Neuronal stem cell (in vitro differentiated cells): ENCODE measurements at regions not wholly inside any gene's neighbourhood (a gene's known extent, or its start where the extent isn't known, plus 50 kb on each side); places are given as distances from the start of the nearest gene placed in this dataset.
A peak's percentile ranks its signal among the peaks of the same experiment; 100 is the strongest.

Experiments
- DNase-seq: peaks from one replicate; pipeline ENCODE4 v3.0.0-alpha.2; 2013; ENCODE audit warnings: low spot score
- H2AFZ ChIP-seq: one replicate; pipeline ENCODE4 v1.6.1; 2013; ENCODE audit warnings: mild to moderate bottlenecking, low read length, inconsistent platforms
- H2AK5ac ChIP-seq: 2 replicates; pipeline ENCODE4 v1.6.1; 2013; ENCODE audit warnings: low read depth, mild to moderate bottlenecking, inconsistent platforms, low read length, moderate library complexity, mixed read lengths
- H2BK120ac ChIP-seq: 2 replicates; pipeline ENCODE4 v1.6.1; 2013; ENCODE audit warnings: low read depth, mild to moderate bottlenecking, inconsistent platforms, low read length, moderate library complexity, mixed read lengths
- H2BK12ac ChIP-seq: one replicate; pipeline ENCODE4 v1.6.1; 2013; ENCODE audit warnings: low read length, inconsistent platforms
- H2BK15ac ChIP-seq: 2 replicates; pipeline ENCODE4 v1.6.1; 2013; ENCODE audit warnings: mild to moderate bottlenecking, low read length, inconsistent platforms, mixed read lengths
- H2BK5ac ChIP-seq: one replicate; pipeline ENCODE4 v1.6.1; 2013; ENCODE audit warnings: inconsistent platforms, mild to moderate bottlenecking, low read length, moderate library complexity
- H3K14ac ChIP-seq: one replicate; pipeline ENCODE4 v1.6.1; 2013; ENCODE audit warnings: low read length, inconsistent platforms
- H3K18ac ChIP-seq: 2 replicates; pipeline ENCODE4 v1.6.1; 2013; ENCODE audit warnings: low read length, inconsistent platforms
- H3K23ac ChIP-seq: 2 replicates; pipeline ENCODE4 v1.6.1; 2013; ENCODE audit warnings: low read depth, mild to moderate bottlenecking, mixed read lengths, low read length, inconsistent platforms; ENCODE audit not compliant: poor library complexity
- H3K27ac ChIP-seq: replicated peaks from 3 replicates; pipeline ENCODE4 v1.5.1; 2013; ENCODE audit warnings: low read length, inconsistent platforms
- H3K27me3 ChIP-seq, 3 experiments: 2 replicates each; pipeline ENCODE4 v1.6.1; 2013; ENCODE audit warnings: low read length in 3 of 3, mild to moderate bottlenecking in 2 of 3, inconsistent platforms in 1 of 3, low read depth in 1 of 3, mixed read lengths in 1 of 3, moderate library complexity in 1 of 3; ENCODE audit not compliant: control insufficient read depth in 3 of 3, insufficient read depth in 3 of 3
- H3K36me3 ChIP-seq, 2 donors: replicated peaks in 1 of 2; 2 replicates each; pipeline ENCODE4 v1.6.1; 2013; ENCODE audit warnings: low read length in 2 of 2; ENCODE audit not compliant: control insufficient read depth in 2 of 2, insufficient read depth in 2 of 2
- H3K4ac ChIP-seq: 2 replicates; pipeline ENCODE4 v1.6.1; 2013; ENCODE audit warnings: inconsistent platforms, mild to moderate bottlenecking, low read length, moderate library complexity
- H3K4me1 ChIP-seq, 2 donors: 1 replicate in 1 of 2; 2 replicates in 1 of 2; pipeline ENCODE4 v1.6.1; 2013; ENCODE audit warnings: low read length in 2 of 2, low read depth in 1 of 2; ENCODE audit not compliant: control insufficient read depth in 2 of 2, insufficient read depth in 1 of 2
- H3K4me2 ChIP-seq: one replicate; pipeline ENCODE4 v1.6.1; 2013; ENCODE audit warnings: mild to moderate bottlenecking, low read length, inconsistent platforms; ENCODE audit not compliant: insufficient read depth, poor library complexity, severe bottlenecking
- H3K4me3 ChIP-seq, 2 donors: 2 replicates each; pipeline ENCODE4 v1.5.1; 2013; ENCODE audit warnings: low read length in 2 of 2, mild to moderate bottlenecking in 2 of 2, inconsistent platforms in 1 of 2, moderate library complexity in 1 of 2
- H3K79me1 ChIP-seq: one replicate; pipeline ENCODE4 v1.6.1; 2013; ENCODE audit warnings: low read depth, mild to moderate bottlenecking, inconsistent platforms, low read length, moderate library complexity
- H3K9ac ChIP-seq: one replicate; pipeline ENCODE4 v1.6.1; 2013; ENCODE audit warnings: mild to moderate bottlenecking, low read depth, low read length, inconsistent platforms; ENCODE audit not compliant: poor library complexity
- H3K9me3 ChIP-seq, 2 donors: replicated peaks in 1 of 2; 2 replicates each; pipeline versions ENCODE3 to v1.6.1; 2013; ENCODE audit warnings: low read length in 2 of 2, mild to moderate bottlenecking in 2 of 2, inconsistent platforms in 1 of 2, low read depth in 1 of 2, mixed read lengths in 1 of 2, moderate library complexity in 1 of 2; ENCODE audit not compliant: control insufficient read depth in 2 of 2, insufficient read depth in 1 of 2
- H4K8ac ChIP-seq: one replicate; pipeline ENCODE4 v1.6.1; 2013; ENCODE audit warnings: low read depth, mild to moderate bottlenecking, inconsistent platforms, low read length, moderate library complexity
- H4K91ac ChIP-seq: one replicate; pipeline ENCODE4 v1.6.1; 2013; ENCODE audit warnings: low read length, low read depth, mild to moderate bottlenecking, inconsistent platforms; ENCODE audit not compliant: poor library complexity
- WGBS, 2 donors: extraction: QIAGEN DNeasy Blood & Tissue Kit; methylation state at CpG; one replicate each; pipeline ENCODE4 v1.1.7; 2013; ENCODE audit warnings: missing lambda C conversion rate in 2 of 2, mixed read lengths in 1 of 2; ENCODE audit not compliant: insufficient read length in 2 of 2, insufficient replicate concordance in 1 of 2; ENCODE audit errors: extremely low coverage in 2 of 2; 5-methylcytosine and 5-hydroxymethylcytosine counted together

GRCh38 chr4:24321616-24322015 is 262.7 kb downstream of the DHX15 start:
- no peak overlapping the region for H3K23ac ChIP-seq
- H3K4me1 ChIP-seq, result peaks cover 20 to 24% of the 10 kb centered on the region in 2 donors
- no peak overlapping the region for H2BK5ac ChIP-seq
- no peaks in the 10 kb centered on the region for H3K9me3 ChIP-seq
- no peak overlapping the region for H3K14ac ChIP-seq
- no peak overlapping the region for H3K4ac ChIP-seq
- H3K27me3 ChIP-seq, result no peaks in the 10 kb centered on the region
- peak overlapping the region; percentile 70 for H3K27ac ChIP-seq
- peak overlapping the region in 1 of 2 donors; percentile 30 for H3K4me3 ChIP-seq
- no peak overlapping the region for H2AK5ac ChIP-seq
- H3K36me3 ChIP-seq, result no peaks in the 10 kb centered on the region
- no CpG with 5 or more reads among the region's 6 CpGs for WGBS, 2 donors
- no peak overlapping the region for H3K9ac ChIP-seq
- no peaks in the 10 kb centered on the region for H3K79me1 ChIP-seq
- H2BK15ac ChIP-seq, result no peak overlapping the region
- H3K18ac ChIP-seq, result no peak overlapping the region
- H2AFZ ChIP-seq, result peak overlapping the region; percentile 43
- no peak overlapping the region for H2BK12ac ChIP-seq
- peak overlapping the region; percentile 46 for H3K4me2 ChIP-seq
- no peak overlapping the region for H4K8ac ChIP-seq
- no peak overlapping the region for H2BK120ac ChIP-seq
- no peak overlapping the region for H4K91ac ChIP-seq
- DNase-seq, result peak; percentile 78

- H2BK12ac ChIP-seq, result no peak overlapping the region
- no peak overlapping the region for H2BK120ac ChIP-seq
- peak overlapping the region; percentile 43 for H2AFZ ChIP-seq
- H3K9ac ChIP-seq, result no peak overlapping the region
- no CpG with 5 or more reads among the region's 6 CpGs for WGBS, 2 donors
- H4K91ac ChIP-seq, result no peak overlapping the region
- no peak overlapping the region for H2BK15ac ChIP-seq
- H3K27ac ChIP-seq, result peak overlapping the region; percentile 44
- peaks cover 20 to 26% of the 10 kb centered on the region in 2 donors for H3K4me1 ChIP-seq
- no peaks in the 10 kb centered on the region for H3K27me3 ChIP-seq
- H3K14ac ChIP-seq, result no peak overlapping the region
- no peaks in the 10 kb centered on the region for H3K9me3 ChIP-seq
- H4K8ac ChIP-seq, result no peak overlapping the region
- H2AK5ac ChIP-seq, result no peak overlapping the region
- no peaks in the 10 kb centered on the region for H3K36me3 ChIP-seq
- peak overlapping the region; percentile 46 for H3K4me2 ChIP-seq
- no peak overlapping the region for H3K4ac ChIP-seq
- no peak overlapping the region for H3K18ac ChIP-seq
- no peak overlapping the region for H2BK5ac ChIP-seq
- no peaks in the 10 kb centered on the region for H3K79me1 ChIP-seq
- H3K4me3 ChIP-seq, result peak overlapping the region in 1 of 2 donors; percentile 30
- no peak overlapping the region for H3K23ac ChIP-seq
- no peak for DNase-seq
Observed at GRCh38 chr4:24321131-24321530, 263.2 kb downstream of the DHX15 start.

- H3K14ac ChIP-seq, result no peak overlapping the region
- H2AK5ac ChIP-seq, result no peak overlapping the region
- H3K9ac ChIP-seq, result no peak overlapping the region
- H3K9me3 ChIP-seq, result no peaks in the 10 kb centered on the region
- no peak overlapping the region for H4K8ac ChIP-seq
- H2BK12ac ChIP-seq, result no peak overlapping the region
- peaks cover 20 to 27% of the 10 kb centered on the region in 2 donors for H3K4me1 ChIP-seq
- no peak overlapping the region for H3K4ac ChIP-seq
- no peak overlapping the region for H3K18ac ChIP-seq
- no peak overlapping the region for H2BK5ac ChIP-seq
- H3K4me3 ChIP-seq, result no peak overlapping the region
- no peak overlapping the region for H3K23ac ChIP-seq
- H3K27me3 ChIP-seq, result no peaks in the 10 kb centered on the region
- H3K36me3 ChIP-seq, result no peaks in the 10 kb centered on the region
- WGBS, 2 donors, result no CpG with 5 or more reads among the region's 5 CpGs
- no peaks in the 10 kb centered on the region for H3K79me1 ChIP-seq
- H2BK120ac ChIP-seq, result no peak overlapping the region
- no peak overlapping the region for H3K27ac ChIP-seq
- H4K91ac ChIP-seq, result no peak overlapping the region
- no peak overlapping the region for H3K4me2 ChIP-seq
- no peak overlapping the region for H2AFZ ChIP-seq
- no peak for DNase-seq
- H2BK15ac ChIP-seq, result no peak overlapping the region
Observed at GRCh38 chr4:24319387-24319786, 265.0 kb downstream of the DHX15 start.

- no peaks in the 10 kb centered on the region for H3K9me3 ChIP-seq
- no peak overlapping the region for H3K23ac ChIP-seq
- H4K91ac ChIP-seq, result no peak overlapping the region
- no CpG with 5 or more reads among the region's 1 CpG for WGBS, 2 donors
- no peak overlapping the region for H2BK12ac ChIP-seq
- H3K27ac ChIP-seq, result no peak overlapping the region
- no peak overlapping the region for H3K14ac ChIP-seq
- no peak overlapping the region for H2BK120ac ChIP-seq
- peaks cover 5% of the 10 kb centered on the region in 2 donors for H3K4me1 ChIP-seq
- H3K4me3 ChIP-seq, result no peak overlapping the region
- no peak overlapping the region for H3K18ac ChIP-seq
- no peak for DNase-seq
- no peak overlapping the region for H3K9ac ChIP-seq
- no peak overlapping the region for H3K4ac ChIP-seq
- no peak overlapping the region for H2AK5ac ChIP-seq
- no peak overlapping the region for H2AFZ ChIP-seq
- no peak overlapping the region for H4K8ac ChIP-seq
- H2BK15ac ChIP-seq, result no peak overlapping the region
- H3K27me3 ChIP-seq, result no peaks in the 10 kb centered on the region
- no peaks in the 10 kb centered on the region for H3K36me3 ChIP-seq
- no peak overlapping the region for H3K4me2 ChIP-seq
- no peaks in the 10 kb centered on the region for H3K79me1 ChIP-seq
- no peak overlapping the region for H2BK5ac ChIP-seq
Observed at GRCh38 chr4:24315056-24315455, 269.3 kb downstream of the DHX15 start.
